Left cardiac atrium (tissue), 4 donors: ENCODE measurements at regions not wholly inside any gene's neighbourhood (a gene's known extent, or its start where the extent isn't known, plus 50 kb on each side); places are given as distances from the start of the nearest gene placed in this dataset.
"Not testable (repeated sequence)": the region's sequence is repeated elsewhere in the genome, so short reads cannot be mapped to it uniquely, and the experiment has no call there.

Experiments
- ATAC-seq, 2 donors: fragments of 200-7000 bp; cut with Tn5 transposase; one replicate each; pipeline ENCODE4 v1.9.1; 2020; ENCODE audit warnings: mild to moderate bottlenecking in 2 of 2, moderate library complexity in 2 of 2
- DNase-seq: peaks from one replicate; pipeline ENCODE4 v3.0.0-alpha.2; 2020
- intact Hi-C, 2 donors: fragments of 100-400 bp; cut with DNase I; formaldehyde crosslinking; loops; one replicate each; pipeline versions ENCODE4 v1.14.1 to v1.15.1; 2022 to 2023
- donor health status: DM: no; HTN: yes; CAD: no.
- donor health status: DM: no; HTN: yes; CAD: no; lungs with severe emphysema.
- donor health status: DM: yes; HTN: yes; CAD: no.
- donor health status: Dilated cardiomyopathy.

GRCh38 chr7:94289071-94289470, 105.6 kb upstream of the COL1A2 start:
- ATAC-seq, result peak; percentile 91 to 92
- intact Hi-C loops, result loop anchor here in 1 of 2 donors (5.0 kb wide), 1 partner anchor 148 kb away; no protein-coding TSS in a partner anchor
- peak; percentile 67 for DNase-seq

- DNase-seq (no peak), ATAC-seq (no peak)
- intact Hi-C loops, result loop anchor here (5.0 to 10.0 kb wide), 3 partner anchors 100 to 953 kb away; partner anchors contain the start of gene COL1A2 (in 1 of the 2)
Observed at GRCh38 chr7:94294471-94295131, 100.1 kb upstream of the COL1A2 start.

GRCh38 chr7:94295850-94296249, 98.8 kb upstream of the COL1A2 start:
- ATAC-seq, result peak; percentile 67 to 82
- intact Hi-C loops, result loop anchor here (2.0 to 10.0 kb wide), 4 partner anchors 99 to 951 kb away; partner anchors contain the start of gene COL1A2 (in 2 of the 2)
- no peak for DNase-seq

- DNase-seq, result no peak
- ATAC-seq, result no peak
- intact Hi-C loops, result loop anchor here (2.0 to 10.0 kb wide), 4 partner anchors 98 to 950 kb away; partner anchors contain the start of gene COL1A2 (in 2 of the 2)
Observed at GRCh38 chr7:94296881-94297280, 97.8 kb upstream of the COL1A2 start.

GRCh38 chr7:94297397-94297838, 97.3 kb upstream of the COL1A2 start:
- ATAC-seq (peak; percentile 36 to 80), DNase-seq (peak; percentile 70)
- intact Hi-C loops, result loop anchor here (2.0 to 10.0 kb wide), 4 partner anchors 97 to 950 kb away; partner anchors contain the start of gene COL1A2 (in 2 of the 2)

GRCh38 chr7:94298943-94299342, 95.8 kb upstream of the COL1A2 start:
- DNase-seq, result no peak
- intact Hi-C loops, result loop anchor here (5.0 to 10.0 kb wide), 3 partner anchors 96 to 948 kb away; partner anchors contain the start of gene COL1A2 (in 1 of the 2)
- ATAC-seq, result no peak

- DNase-seq (no peak), ATAC-seq (no peak)
- intact Hi-C loops, result no loop called here
Observed at GRCh38 chr7:94300176-94300835, 94.4 kb upstream of the COL1A2 start.

GRCh38 chr7:94301024-94301586, 93.6 kb upstream of the COL1A2 start:
- intact Hi-C loops, result no loop called here
- peak; percentile 74 for DNase-seq
- ATAC-seq, result peak; percentile 92

- DNase-seq, result no peak
- intact Hi-C loops, result no loop called here
- ATAC-seq, result no peak
Observed at GRCh38 chr7:94303118-94303517, 91.6 kb upstream of the COL1A2 start.

- peak; percentile 41 to 45 for ATAC-seq
- DNase-seq, result no peak
- intact Hi-C loops, result no loop called here
Observed at GRCh38 chr7:94303695-94304094, 91.0 kb upstream of the COL1A2 start.

- ATAC-seq, result no peak
- intact Hi-C loops, result no loop called here
Observed at GRCh38 chr7:94304878-94305277, 89.8 kb upstream of the COL1A2 start.

GRCh38 chr7:94305836-94306235, 88.9 kb upstream of the COL1A2 start:
- ATAC-seq (no peak), DNase-seq (no peak)
- intact Hi-C loops, result no loop called here

More at GRCh38 chr7:94304878-94305277, 89.8 kb upstream of the COL1A2 start:
- DNase-seq, result no peak

GRCh38 chr7:94307399-94308048, 87.2 kb upstream of the COL1A2 start:
- ATAC-seq (no peak), DNase-seq (no peak)
- intact Hi-C loops, result no loop called here

- intact Hi-C loops, result no loop called here
Observed at GRCh38 chr7:94311515-94311914, 83.2 kb upstream of the COL1A2 start.

GRCh38 chr7:94313926-94314325, 80.8 kb upstream of the COL1A2 start:
- ATAC-seq (peak in 1 of 2 donors; percentile 70), DNase-seq (no peak)
- intact Hi-C loops, result no loop called here

More at GRCh38 chr7:94311515-94311914, 83.2 kb upstream of the COL1A2 start:
- ATAC-seq, result no peak
- DNase-seq, result no peak

GRCh38 chr7:94314413-94315410, 80.0 kb upstream of the COL1A2 start:
- peak in 1 of 2 donors; percentile 32 for ATAC-seq
- intact Hi-C loops, result no loop called here
- no peak for DNase-seq

GRCh38 chr7:94321138-94321537, 73.6 kb upstream of the COL1A2 start:
- intact Hi-C loops, DNase-seq, ATAC-seq: not testable (repeated sequence)

- intact Hi-C loops, result no loop called here
- peak in 1 of 2 donors; percentile 77 for ATAC-seq
- DNase-seq, result no peak
Observed at GRCh38 chr7:94323844-94324243, 70.9 kb upstream of the COL1A2 start.
